ENCODE measurements at regions not wholly inside any gene's neighbourhood (a gene's known extent, or its start where the extent isn't known, plus 50 kb on each side); places are given as distances from the start of the nearest gene placed in this dataset.

- H3K36me3 ChIP-seq (ENCODE audit: control insufficient read depth in 2 of 4, insufficient read depth in 4 of 4, low read length in 3 of 4): no peaks in the 10 kb centered on the region
- FAIRE-seq: no peak
- H2AFZ ChIP-seq (ENCODE audit: low read length): no peak overlapping the region
- peak overlapping the region; percentile 72 for H2BK15ac ChIP-seq (ENCODE audit: low read length)
- 73% methylated on average over 16 of the region's 33 CpGs; no CpG with 5 or more reads in 1 of the 2 experiments for WGBS, 2 experiments (ENCODE audit: extremely low coverage in 1 of 2, insufficient coverage in 1 of 2, insufficient read length in 1 of 2, insufficient replicate concordance in 2 of 2, low coverage in 1 of 2, low lambda C conversion rate in 2 of 2, missing lambda C conversion rate in 1 of 2)
- H3K4me1 ChIP-seq (replicated peaks in 1 of 4; ENCODE audit: control insufficient read depth in 3 of 4, insufficient read depth in 4 of 4, low read length in 3 of 4): peaks cover 0 to 32% (median 14%) of the 10 kb centered on the region in 4 experiments; a peak in 5 of 7 replicates
- 0 out of 7 replicates have a peak, but pooled peaks cover 0 to 2% (median 0%) of the 10 kb centered on the region in 4 experiments for H3K27me3 ChIP-seq (replicated peaks in 1 of 4; ENCODE audit: control insufficient read depth in 3 of 4, extremely low read depth in 1 of 4, insufficient read depth in 3 of 4, low read length in 3 of 4)
- no peak overlapping the region for H4K5ac ChIP-seq (ENCODE audit: insufficient read length, low read depth, low read length)
- peak overlapping the region; percentile 32; the same call in 1 of the 2 replicates for H3K18ac ChIP-seq (ENCODE audit: extremely low read depth, low read length)
- ChIA-PET CTCF (ENCODE audit: partially characterized antibody) (interaction anchor here (0.8 to 5.8 kb wide), 16 partner anchors 11 to 118 kb away, joined by 3 to 24 read pairs (median 5); no protein-coding TSS in a partner anchor), POLR2A (ENCODE audit: partially characterized antibody) (interaction anchor here (1.1 to 6.1 kb wide), 3 partner anchors 9 to 32 kb away, joined by 3 to 28 read pairs (median 5); no protein-coding TSS in a partner anchor)
- no peak overlapping the region for H3K56ac ChIP-seq (replicated peaks; ENCODE audit: insufficient read length, low read depth, low read length)
- no peak overlapping the region for H3K9ac ChIP-seq (replicated peaks in 1 of 4; ENCODE audit: extremely low read depth in 1 of 4, low read depth in 3 of 4, low read length in 3 of 4)
- no peaks in the 10 kb centered on the region; a peak in 1 of 4 replicates for H3K9me3 ChIP-seq (ENCODE audit: insufficient read depth in 2 of 2, low read depth in 1 of 2, low read length in 1 of 2)
- H4K20me1 ChIP-seq (replicated peaks in 1 of 2; ENCODE audit: control insufficient read depth in 1 of 2, insufficient read depth in 2 of 2, low read length in 2 of 2): peaks cover 0 to 2% of the 10 kb centered on the region in 2 experiments
- H3K4ac ChIP-seq (replicated peaks; ENCODE audit: insufficient read length, low read depth, low read length): peak overlapping the region; percentile 66
- H3K27ac ChIP-seq (ENCODE audit: low read depth, low read length): no peak overlapping the region
- H2BK5ac ChIP-seq (ENCODE audit: low read depth, low read length): peak overlapping the region; percentile 56; the same call in 1 of the 2 replicates
- no peak for DNase-seq (ENCODE audit: low read depth in 1 of 2, low spot score in 2 of 2)
- no peaks in the 10 kb centered on the region for H3K79me2 ChIP-seq (ENCODE audit: control insufficient read depth in 1 of 2, insufficient read depth in 2 of 2, low read length in 2 of 2)
- no peak overlapping the region for H2BK120ac ChIP-seq (replicated peaks; ENCODE audit: low read depth, low read length)
- H3K23ac ChIP-seq (ENCODE audit: insufficient read length): no peak overlapping the region
- H2BK20ac ChIP-seq (ENCODE audit: low read length): no peak overlapping the region; the same call in 1 of the 2 replicates
- H3K79me1 ChIP-seq (ENCODE audit: low read depth, low read length): no peaks in the 10 kb centered on the region
- H3K4me2 ChIP-seq (ENCODE audit: insufficient read depth in 1 of 2, low read depth in 2 of 2, low read length in 2 of 2): no peak overlapping the region
- peak overlapping the region; percentile 95 for H4K91ac ChIP-seq (replicated peaks; ENCODE audit: insufficient read length, low read length)
- H3K4me3 ChIP-seq (ENCODE audit: extremely low read depth in 1 of 4, insufficient read depth in 2 of 4, low read depth in 3 of 4, low read length in 4 of 4): no peak overlapping the region
- no peaks in the 10 kb centered on the region for H3K23me2 ChIP-seq (ENCODE audit: low read depth, low read length)
- H2AK5ac ChIP-seq (ENCODE audit: low read depth, low read length): no peak overlapping the region
- no peak overlapping the region for H3K14ac ChIP-seq (ENCODE audit: insufficient read length)
- no peak overlapping the region for H4K8ac ChIP-seq (ENCODE audit: extremely low read depth, insufficient read depth, low read length)
- peak overlapping the region; percentile 80; the same call in 1 of the 2 replicates for H2BK12ac ChIP-seq (ENCODE audit: low read depth, low read length)
- TF ChIP-seq CHD2 (IDR thresholded peaks at IDR 0.05; ENCODE audit: low read length) (no peak), FOSL1 (IDR thresholded peaks at IDR 0.05; ENCODE audit: insufficient read depth, low read depth, low read length) (no peak), BCL11A (IDR thresholded peaks at IDR 0.05; ENCODE audit: low read depth in 2 of 2, low read length in 2 of 2) (no peak), EZH2 (IDR thresholded peaks at IDR 0.05; ENCODE audit: low read depth, low read length, severe bottlenecking) (no peak), ASH2L (IDR thresholded peaks at IDR 0.05; ENCODE audit: low read length) (no peak), ZNF274 (IDR thresholded peaks at IDR 0.05; ENCODE audit: borderline replicate concordance, extremely low read depth, low read length) (no peak), SP2 (IDR thresholded peaks at IDR 0.05; ENCODE audit: low read length) (no peak), USF2 (IDR thresholded peaks at IDR 0.05; ENCODE audit: low read length) (no peak), SAP30 (IDR thresholded peaks at IDR 0.05; ENCODE audit: insufficient read depth, insufficient replicate concordance, low read length) (no peak), TEAD4 (IDR thresholded peaks at IDR 0.05; ENCODE audit: low read depth, low read length) (no peak), TBP (IDR thresholded peaks at IDR 0.05; ENCODE audit: low read depth, low read length) (no peak)
These were observed 58.3 kb upstream of the NOTCH1 start for GRCh38 chr9:136603901-136604814.
